ENCODE measurements at regions not wholly inside any gene's neighbourhood (a gene's known extent, or its start where the extent isn't known, plus 50 kb on each side); places are given as distances from the start of the nearest gene placed in this dataset.

DNA sequence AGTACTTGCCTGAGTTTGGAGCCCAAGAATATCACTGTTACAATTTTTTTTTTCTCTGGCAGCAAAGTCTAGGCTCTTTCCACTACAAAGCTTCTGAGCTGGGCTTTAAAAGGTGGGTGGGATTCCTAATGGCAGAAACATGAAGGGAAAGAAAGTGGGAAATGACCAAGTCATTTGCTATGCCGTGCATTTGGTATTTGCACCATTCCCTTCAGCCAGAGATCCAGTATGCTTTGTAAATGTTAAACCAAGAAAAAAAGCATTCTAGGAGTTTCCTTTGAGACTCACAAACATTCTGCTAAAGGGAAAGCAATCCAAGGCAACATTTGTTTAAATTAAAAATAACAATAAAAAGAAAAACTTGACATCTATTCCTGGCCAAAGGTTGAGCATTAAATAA is 451.2 kb downstream of the RAB28 start:
- TF ChIP-seq EZH2 (IDR thresholded peaks at IDR 0.05; ENCODE audit: low read length) (no peak), CTCF (optimal IDR thresholded peaks at IDR 0.05 in 1 of 3, IDR thresholded peaks at IDR 0.05 in 1 of 3, conservative IDR thresholded peaks at IDR 0.05 in 1 of 3; ENCODE audit: extremely low read depth in 1 of 3, insufficient read depth in 2 of 3, low read length in 3 of 3) (no peak)

All from keratinocyte (primary cell).